ENCODE measurements at regions not wholly inside any gene's neighbourhood (a gene's known extent, or its start where the extent isn't known, plus 50 kb on each side); places are given as distances from the start of the nearest gene placed in this dataset.

- no peaks in the 10 kb centered on the region for H3K9me3 ChIP-seq
- H3K27ac ChIP-seq: no peak overlapping the region
- no peaks in the 10 kb centered on the region for H3K27me3 ChIP-seq
- H3K36me3 ChIP-seq: no peaks in the 10 kb centered on the region
- WGBS, 4 donors: 85 to 94% (median 89%) methylated on average over 1 of the region's 1 CpG
- no peak overlapping the region for H3K4me3 ChIP-seq
- DNase-seq: no peak
- intact Hi-C loops (cut with DNase I): no loop called here
- H3K4me1 ChIP-seq: peaks cover 0 to 9% (median 0%) of the 10 kb centered on the region in 12 donors
- no peak for ATAC-seq
- no peak for TF ChIP-seq POLR2A (IDR thresholded peaks at IDR 0.05)
- no peak for TF ChIP-seq CTCF (IDR thresholded peaks at IDR 0.05)
Measured at GRCh38 chr2:8195784-8196183, 486.1 kb upstream of the ID2 start.

DNA sequence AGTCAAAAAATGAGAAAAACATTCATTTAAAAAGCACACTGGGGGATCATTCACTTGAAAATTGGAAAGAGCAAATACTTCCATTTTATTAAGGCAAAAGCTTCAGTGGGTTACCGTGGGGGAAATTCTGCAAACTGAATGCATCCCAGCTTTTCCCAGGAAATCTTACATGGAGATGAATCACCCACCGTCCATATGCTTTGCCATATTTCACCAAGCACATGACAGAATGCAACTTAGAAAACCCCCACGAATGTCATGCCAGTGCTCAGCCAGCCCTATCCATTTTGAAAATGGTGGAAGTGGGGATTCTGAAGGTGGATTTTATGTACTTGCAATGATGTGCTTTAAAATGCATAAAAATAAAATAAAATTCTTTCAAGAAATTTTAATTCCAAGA is 485.5 kb upstream of the ID2 start:
- Histone ChIP-seq H3K36me3 (no peaks in the 10 kb centered on the region), H3K4me3 (no peak overlapping the region), H3K9me3 (no peaks in the 10 kb centered on the region), H3K4me1 (peaks cover 0 to 9% (median 0%) of the 10 kb centered on the region in 12 donors), H3K27me3 (no peaks in the 10 kb centered on the region), H3K27ac (no peak overlapping the region)
- 92 to 97% (median 94%) methylated on average over 3 of the region's 3 CpGs for WGBS, 4 donors
- no peak for DNase-seq
- TF ChIP-seq CTCF (IDR thresholded peaks at IDR 0.05): no peak
- TF ChIP-seq POLR2A (IDR thresholded peaks at IDR 0.05): no peak
- ATAC-seq: no peak
- intact Hi-C loops (cut with DNase I): no loop called here

GRCh38 chr2:8197101-8197500 is 484.8 kb upstream of the ID2 start:
- Histone ChIP-seq H3K27me3 (no peaks in the 10 kb centered on the region), H3K36me3 (no peaks in the 10 kb centered on the region), H3K4me1 (peaks cover 0 to 9% (median 0%) of the 10 kb centered on the region in 12 donors), H3K27ac (no peak overlapping the region), H3K9me3 (no peaks in the 10 kb centered on the region), H3K4me3 (no peak overlapping the region)
- 89 to 94% (median 93%) methylated on average over 4 of the region's 4 CpGs for WGBS, 4 donors
- ATAC-seq (no peak), DNase-seq (no peak)
- TF ChIP-seq POLR2A (IDR thresholded peaks at IDR 0.05) (no peak), CTCF (IDR thresholded peaks at IDR 0.05) (no peak)
- intact Hi-C loops (cut with DNase I): no loop called here

DNA sequence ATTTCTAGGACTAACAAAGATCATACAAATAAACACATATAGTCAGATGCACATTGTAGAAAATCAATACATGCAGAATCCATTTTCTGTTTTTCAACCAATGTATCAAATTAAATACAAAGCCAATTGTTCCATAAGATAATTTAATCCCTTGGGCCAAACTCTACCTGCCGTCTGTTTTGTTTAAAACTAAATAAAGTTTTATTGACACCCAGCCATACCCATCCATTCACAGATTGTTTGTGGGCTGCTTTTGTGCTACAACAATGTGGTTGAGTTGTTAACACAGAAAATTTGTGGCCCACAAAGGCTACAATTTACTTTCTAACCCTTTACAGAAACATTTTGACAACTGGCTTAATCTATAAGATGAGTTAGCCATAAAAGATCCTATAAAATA is 484.0 kb upstream of the ID2 start:
- WGBS, 4 donors: 94 to 99% (median 98%) methylated on average over 1 of the region's 1 CpG
- Histone ChIP-seq H3K9me3 (no peaks in the 10 kb centered on the region), H3K4me1 (peaks cover 0 to 9% (median 0%) of the 10 kb centered on the region in 12 donors), H3K27me3 (no peaks in the 10 kb centered on the region), H3K4me3 (no peak overlapping the region), H3K36me3 (no peaks in the 10 kb centered on the region), H3K27ac (no peak overlapping the region)
- intact Hi-C loops (cut with DNase I): no loop called here
- TF ChIP-seq POLR2A (IDR thresholded peaks at IDR 0.05) (no peak), CTCF (IDR thresholded peaks at IDR 0.05) (no peak)
- ATAC-seq (no peak), DNase-seq (no peak)

All from heart left ventricle (tissue), 16 donors.